ENCODE measurements at regions not wholly inside any gene's neighbourhood (a gene's known extent, or its start where the extent isn't known, plus 50 kb on each side); places are given as distances from the start of the nearest gene placed in this dataset.

DNA sequence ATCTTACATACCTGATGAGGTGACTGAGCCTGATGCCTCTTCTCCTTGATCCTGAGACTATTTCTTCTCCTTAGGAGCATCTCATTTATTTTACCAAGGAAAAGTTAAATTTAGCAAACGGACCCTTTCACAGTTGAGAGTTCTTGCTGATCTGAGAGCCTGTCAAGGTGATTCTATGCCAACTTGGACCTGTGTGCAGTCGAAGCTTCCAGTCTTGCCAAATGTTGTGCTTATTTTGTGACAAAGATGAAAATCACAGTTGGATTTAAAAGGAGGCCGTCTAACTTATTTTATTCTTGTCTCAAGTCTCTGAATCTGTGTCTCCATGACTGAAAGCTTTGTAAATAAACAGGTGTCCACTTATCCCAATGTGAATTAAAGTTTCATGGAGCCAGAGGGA, 296.3 kb upstream of the EPHA3 start:
- TF ChIP-seq CTCF (IDR thresholded peaks at IDR 0.05; ENCODE audit: low read depth, low read length) (no peak), EZH2phosphoT487 (IDR thresholded peaks at IDR 0.05; ENCODE audit: low read depth) (no peak)

Measured in OCI-LY3 (cell line).